CD4-positive, alpha-beta memory T cell (primary cell): ENCODE measurements at regions not wholly inside any gene's neighbourhood (a gene's known extent, or its start where the extent isn't known, plus 50 kb on each side); places are given as distances from the start of the nearest gene placed in this dataset.
"Not testable (repeated sequence)": the region's sequence is repeated elsewhere in the genome, so short reads cannot be mapped to it uniquely, and the experiment has no call there.

Experiments used
- CTCF ChIA-PET: fragments of 350-600 bp; sonication (Branson Sonifier 250); formaldehyde crosslinking; loops from one replicate; lab custom pipeline; 2021; ENCODE audit warnings: inconsistent platforms; ENCODE audit not compliant: partially characterized antibody; lab: Charles Lee
- POLR2A ChIA-PET: fragments of 350-600 bp; sonication (Branson Sonifier 250); formaldehyde crosslinking; loops from one replicate; lab custom pipeline; 2021; ENCODE audit not compliant: partially characterized antibody; lab: Charles Lee
- DNase-seq, 5 donors: peaks; one replicate each; pipeline versions ENCODE4 v3.0.0 to v3.0.0-alpha.2; 2020 to 2022; ENCODE audit warnings: mixed read lengths in 1 of 5
- H3K27ac ChIP-seq: one replicate; pipeline ENCODE4 v1.7.0; 2013; ENCODE audit warnings: low read depth, low read length
- H3K27me3 ChIP-seq: 2 replicates; pipeline ENCODE4 v1.7.0; 2013; ENCODE audit warnings: mild to moderate bottlenecking, low read length, moderate library complexity; ENCODE audit not compliant: insufficient read depth
- H3K36me3 ChIP-seq: 2 replicates; pipeline ENCODE4 v1.7.0; 2013; ENCODE audit warnings: mild to moderate bottlenecking, low read length, moderate library complexity; ENCODE audit not compliant: insufficient read depth
- H3K4me1 ChIP-seq: 2 replicates; pipeline ENCODE4 v1.7.0; 2013; ENCODE audit warnings: mild to moderate bottlenecking, low read length, moderate library complexity; ENCODE audit not compliant: insufficient read depth
- H3K4me3 ChIP-seq, 2 donors: one replicate each; pipeline ENCODE4 v1.7.0; 2013; ENCODE audit warnings: low read length in 2 of 2, mild to moderate bottlenecking in 1 of 2
- H3K9me3 ChIP-seq, 2 donors: one replicate each; pipeline ENCODE4 v1.7.0; 2013; ENCODE audit warnings: low read length in 2 of 2, control low read depth in 1 of 2; ENCODE audit not compliant: control insufficient read depth in 1 of 2
- H3K27ac Mint-ChIP-seq, 7 donors: one replicate each; pipeline ENCODE4 v1.8.0; 2020 to 2021; ENCODE audit warnings: mixed read lengths in 7 of 7, mild to moderate bottlenecking in 6 of 7, inconsistent platforms in 3 of 7, moderate library complexity in 3 of 7
- H3K27me3 Mint-ChIP-seq, 2 donors: one replicate each; pipeline ENCODE4 v1.8.0; 2020 to 2021; ENCODE audit warnings: mixed read lengths in 2 of 2
- H3K36me3 Mint-ChIP-seq, 2 donors: one replicate each; pipeline ENCODE4 v1.8.0; 2020 to 2021; ENCODE audit warnings: mixed read lengths in 2 of 2, inconsistent platforms in 1 of 2, mild to moderate bottlenecking in 1 of 2
- H3K4me1 Mint-ChIP-seq, 4 donors: one replicate each; pipeline ENCODE4 v1.8.0; 2020 to 2021; ENCODE audit warnings: mixed read lengths in 4 of 4, mild to moderate bottlenecking in 1 of 4
- H3K4me3 Mint-ChIP-seq, 8 donors: one replicate each; pipeline ENCODE4 v1.8.0; 2020 to 2021; ENCODE audit warnings: mixed read lengths in 8 of 8, mild to moderate bottlenecking in 7 of 8, moderate library complexity in 6 of 8, inconsistent platforms in 3 of 8
- H3K9me3 Mint-ChIP-seq, 8 donors: one replicate each; pipeline ENCODE4 v1.8.0; 2020 to 2021; ENCODE audit warnings: mixed read lengths in 8 of 8, mild to moderate bottlenecking in 5 of 8, inconsistent platforms in 3 of 8, moderate library complexity in 1 of 8
- intact Hi-C: fragments of 100-400 bp; cut with micrococcal nuclease; formaldehyde crosslinking; loops from one replicate; pipeline ENCODE4 v1.15.1; 2023

- no peaks in the 10 kb centered on the region for H3K9me3 ChIP-seq
- no peak overlapping the region for H3K4me3 Mint-ChIP-seq
- CTCF ChIA-PET: no interaction called here
- peaks cover 0 to 4% (median 0%) of the 10 kb centered on the region in 8 donors for H3K9me3 Mint-ChIP-seq
- H3K4me3 ChIP-seq: no peak overlapping the region
- DNase-seq: no peak
- POLR2A ChIA-PET: no interaction called here
- intact Hi-C loops: no loop called here
- H3K4me1 Mint-ChIP-seq: no peaks in the 10 kb centered on the region
- no peak overlapping the region for H3K27ac Mint-ChIP-seq
- peaks cover 0 to 2% of the 10 kb centered on the region in 2 donors for H3K27me3 Mint-ChIP-seq
- no peak overlapping the region for H3K27ac ChIP-seq
- no peaks in the 10 kb centered on the region for H3K36me3 ChIP-seq
- no peaks in the 10 kb centered on the region for H3K4me1 ChIP-seq
- H3K36me3 Mint-ChIP-seq: no peaks in the 10 kb centered on the region
- no peaks in the 10 kb centered on the region for H3K27me3 ChIP-seq
Observed at GRCh38 chr11:116037861-116038260, 533.6 kb upstream of the CADM1 start.

GRCh38 chr11:116035977-116036376 lies 531.8 kb upstream of the CADM1 start:
- Mint-ChIP-seq H3K27me3 (peaks cover 0 to 3% of the 10 kb centered on the region in 2 donors), H3K4me1 (no peaks in the 10 kb centered on the region), H3K36me3 (no peaks in the 10 kb centered on the region), H3K9me3 (peaks cover 0 to 6% (median 3%) of the 10 kb centered on the region in 8 donors), H3K4me3 (no peak overlapping the region), H3K27ac (no peak overlapping the region)
- H3K27ac ChIP-seq: no peak overlapping the region
- no peaks in the 10 kb centered on the region for H3K9me3 ChIP-seq
- DNase-seq: no peak
- no peaks in the 10 kb centered on the region for H3K4me1 ChIP-seq
- H3K36me3 ChIP-seq: no peaks in the 10 kb centered on the region
- ChIA-PET CTCF (no interaction called here), POLR2A (no interaction called here)
- no peak overlapping the region for H3K4me3 ChIP-seq
- H3K27me3 ChIP-seq: no peaks in the 10 kb centered on the region
- intact Hi-C loops: no loop called here

DNA sequence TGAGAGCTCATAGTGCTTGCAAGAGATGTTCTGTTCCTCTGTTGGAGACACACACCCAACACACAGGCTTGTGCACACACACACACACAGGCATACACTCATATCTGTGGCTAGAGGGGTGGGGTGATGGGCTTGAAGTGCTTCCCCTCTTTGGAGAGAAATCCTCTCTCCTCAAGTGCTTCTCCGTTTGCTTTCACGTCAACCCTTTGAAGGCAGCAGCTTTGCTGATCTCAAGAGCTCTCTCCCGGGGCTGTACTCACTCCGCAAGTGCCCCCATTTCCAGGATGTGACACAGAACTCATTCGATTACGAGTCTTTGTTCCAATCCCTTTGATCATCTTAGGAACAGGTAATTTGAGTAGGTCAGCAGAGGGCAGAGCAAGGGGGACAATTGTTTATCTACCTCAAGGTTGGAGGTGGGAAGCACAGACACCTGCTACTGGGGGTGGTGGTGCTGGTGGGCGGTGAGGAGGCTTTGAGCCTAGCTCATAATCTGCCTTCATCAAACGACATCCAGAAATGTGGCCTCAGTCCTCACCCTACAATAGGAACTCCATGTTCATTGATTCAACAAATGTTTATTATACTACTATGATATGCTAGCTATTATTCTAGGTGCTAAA lies 529.8 kb upstream of the CADM1 start:
- H3K27ac Mint-ChIP-seq: no peak overlapping the region
- H3K27me3 Mint-ChIP-seq: peaks cover 0 to 3% of the 10 kb centered on the region in 2 donors
- CTCF ChIA-PET: no interaction called here
- DNase-seq: no peak
- POLR2A ChIA-PET: no interaction called here
- intact Hi-C loops: no loop called here
- Histone ChIP-seq H3K27me3 (no peaks in the 10 kb centered on the region), H3K9me3 (no peaks in the 10 kb centered on the region), H3K4me3 (no peak overlapping the region), H3K4me1 (no peaks in the 10 kb centered on the region), H3K36me3 (no peaks in the 10 kb centered on the region), H3K27ac (no peak overlapping the region)
- no peaks in the 10 kb centered on the region for H3K36me3 Mint-ChIP-seq
- peaks cover 0 to 7% (median 3%) of the 10 kb centered on the region in 8 donors for H3K9me3 Mint-ChIP-seq
- no peak overlapping the region for H3K4me3 Mint-ChIP-seq
- no peaks in the 10 kb centered on the region for H3K4me1 Mint-ChIP-seq

- H3K9me3 ChIP-seq: no peaks in the 10 kb centered on the region
- H3K27me3 Mint-ChIP-seq: peaks cover 0 to 3% of the 10 kb centered on the region in 2 donors
- DNase-seq: no peak
- intact Hi-C loops: no loop called here
- no peaks in the 10 kb centered on the region for H3K4me1 Mint-ChIP-seq
- no peaks in the 10 kb centered on the region for H3K36me3 Mint-ChIP-seq
- H3K4me3 Mint-ChIP-seq: no peak overlapping the region
- POLR2A ChIA-PET: no interaction called here
- CTCF ChIA-PET: interaction anchor here (1.2 kb wide), 1 partner anchor 13 kb away, joined by 4 read pairs; no protein-coding TSS in a partner anchor
- H3K36me3 ChIP-seq: no peaks in the 10 kb centered on the region
- H3K27ac Mint-ChIP-seq: no peak overlapping the region
- H3K9me3 Mint-ChIP-seq: peaks cover 2 to 8% (median 4%) of the 10 kb centered on the region in 8 donors
- H3K4me1 ChIP-seq: no peaks in the 10 kb centered on the region
- no peak overlapping the region for H3K4me3 ChIP-seq
- no peak overlapping the region for H3K27ac ChIP-seq
- no peaks in the 10 kb centered on the region for H3K27me3 ChIP-seq
Observed at GRCh38 chr11:116030697-116031331, 526.6 kb upstream of the CADM1 start.

GRCh38 chr11:116028506-116028905 lies 524.3 kb upstream of the CADM1 start:
- intact Hi-C loops, H3K4me3 Mint-ChIP-seq, H3K4me1 ChIP-seq, H3K27ac ChIP-seq, H3K27me3 Mint-ChIP-seq, DNase-seq, CTCF ChIA-PET, H3K9me3 ChIP-seq, H3K36me3 ChIP-seq, H3K27me3 ChIP-seq, H3K4me1 Mint-ChIP-seq, H3K36me3 Mint-ChIP-seq, H3K4me3 ChIP-seq, POLR2A ChIA-PET, H3K9me3 Mint-ChIP-seq: not testable (repeated sequence)
- H3K27ac Mint-ChIP-seq: peak overlapping the region in 1 of 7 donors; percentile 37

- Histone ChIP-seq H3K4me1 (no peaks in the 10 kb centered on the region), H3K36me3 (no peaks in the 10 kb centered on the region), H3K27me3 (no peaks in the 10 kb centered on the region), H3K9me3 (no peaks in the 10 kb centered on the region), H3K27ac (no peak overlapping the region), H3K4me3 (no peak overlapping the region)
- peaks cover 0 to 8% of the 10 kb centered on the region in 2 donors for H3K27me3 Mint-ChIP-seq
- no peaks in the 10 kb centered on the region for H3K4me1 Mint-ChIP-seq
- no peak for DNase-seq
- H3K27ac Mint-ChIP-seq: no peak overlapping the region
- no peak overlapping the region for H3K4me3 Mint-ChIP-seq
- intact Hi-C loops: no loop called here
- ChIA-PET CTCF (no interaction called here), POLR2A (no interaction called here)
- H3K9me3 Mint-ChIP-seq: peaks cover 0 to 6% (median 0%) of the 10 kb centered on the region in 8 donors
- H3K36me3 Mint-ChIP-seq: no peaks in the 10 kb centered on the region
Observed at GRCh38 chr11:115999437-115999836, 495.2 kb upstream of the CADM1 start.

- Histone ChIP-seq H3K4me1 (no peaks in the 10 kb centered on the region), H3K27me3 (no peaks in the 10 kb centered on the region), H3K36me3 (no peaks in the 10 kb centered on the region), H3K27ac (no peak overlapping the region), H3K9me3 (no peaks in the 10 kb centered on the region), H3K4me3 (no peak overlapping the region)
- Mint-ChIP-seq H3K27ac (no peak overlapping the region), H3K9me3 (peaks cover 0 to 4% (median 0%) of the 10 kb centered on the region in 8 donors), H3K4me1 (no peaks in the 10 kb centered on the region), H3K4me3 (no peak overlapping the region), H3K27me3 (peaks cover 0 to 5% of the 10 kb centered on the region in 2 donors), H3K36me3 (no peaks in the 10 kb centered on the region)
- ChIA-PET POLR2A (no interaction called here), CTCF (no interaction called here)
- no peak for DNase-seq
- intact Hi-C loops: no loop called here
Observed at GRCh38 chr11:115996808-115997188, 492.6 kb upstream of the CADM1 start.
